ENCODE measurements at regions not wholly inside any gene's neighbourhood (a gene's known extent, or its start where the extent isn't known, plus 50 kb on each side); places are given as distances from the start of the nearest gene placed in this dataset.

- ChIA-PET POLR2A (no interaction called here), CTCF (no interaction called here)
- peaks cover 0 to 3% (median 0%) of the 10 kb centered on the region in 5 experiments for H3K9me3 ChIP-seq (ENCODE audit: control extremely low read depth in 1 of 5, control insufficient read depth in 4 of 5, insufficient read depth in 2 of 5, low read depth in 1 of 5, low read length in 4 of 5)
- DNase-seq = no peak
- no peak overlapping the region for H3K4me3 ChIP-seq (ENCODE audit: control insufficient read depth in 1 of 7, extremely low read depth in 1 of 7, insufficient read depth in 4 of 7, low read depth in 2 of 7, low read length in 6 of 7)
- no peaks in the 10 kb centered on the region for H3K36me3 ChIP-seq (ENCODE audit: control insufficient read depth in 4 of 4, insufficient read depth in 4 of 4, low read length in 3 of 4)
- H3K4me1 ChIP-seq (ENCODE audit: control extremely low read depth in 1 of 4, control insufficient read depth in 4 of 4, insufficient read depth in 4 of 4, low read length in 3 of 4) = no peaks in the 10 kb centered on the region
- peaks cover 0 to 8% (median 0%) of the 10 kb centered on the region in 5 experiments for H3K27me3 ChIP-seq (replicated peaks in 2 of 5; ENCODE audit: control insufficient read depth in 4 of 5, insufficient read depth in 5 of 5, low read length in 4 of 5)
- WGBS (ENCODE audit: insufficient coverage) = 63% methylated on average over 5 of the region's 10 CpGs
- no peak overlapping the region for H3K27ac ChIP-seq (ENCODE audit: insufficient read depth in 1 of 2, low read depth in 1 of 2, low read length in 2 of 2, poor library complexity in 1 of 2, severe bottlenecking in 2 of 2)
Measured at GRCh38 chr1:177779166-177779965, 190.5 kb downstream of the SEC16B start.

GRCh38 chr1:177775924-177776323 is 193.9 kb downstream of the SEC16B start:
- 95% methylated on average over 2 of the region's 4 CpGs for WGBS (ENCODE audit: insufficient coverage)
- peaks cover 0 to 5% (median 0%) of the 10 kb centered on the region in 5 experiments for H3K27me3 ChIP-seq (replicated peaks in 2 of 5; ENCODE audit: control insufficient read depth in 4 of 5, insufficient read depth in 5 of 5, low read length in 4 of 5)
- H3K9me3 ChIP-seq (ENCODE audit: control extremely low read depth in 1 of 5, control insufficient read depth in 4 of 5, insufficient read depth in 2 of 5, low read depth in 1 of 5, low read length in 4 of 5) = peaks cover 0 to 11% (median 2%) of the 10 kb centered on the region in 5 experiments
- no peak overlapping the region for H3K4me3 ChIP-seq (ENCODE audit: control insufficient read depth in 1 of 7, extremely low read depth in 1 of 7, insufficient read depth in 4 of 7, low read depth in 2 of 7, low read length in 6 of 7)
- POLR2A ChIA-PET = no interaction called here
- no peaks in the 10 kb centered on the region for H3K36me3 ChIP-seq (ENCODE audit: control insufficient read depth in 4 of 4, insufficient read depth in 4 of 4, low read length in 3 of 4)
- no peak for DNase-seq
- no peaks in the 10 kb centered on the region for H3K4me1 ChIP-seq (ENCODE audit: control extremely low read depth in 1 of 4, control insufficient read depth in 4 of 4, insufficient read depth in 4 of 4, low read length in 3 of 4)
- H3K27ac ChIP-seq (ENCODE audit: insufficient read depth in 1 of 2, low read depth in 1 of 2, low read length in 2 of 2, poor library complexity in 1 of 2, severe bottlenecking in 2 of 2) = no peak overlapping the region
- CTCF ChIA-PET = no interaction called here

- Histone ChIP-seq H3K4me1 (ENCODE audit: control extremely low read depth in 1 of 4, control insufficient read depth in 4 of 4, insufficient read depth in 4 of 4, low read length in 3 of 4) (no peaks in the 10 kb centered on the region), H3K27ac (ENCODE audit: insufficient read depth in 1 of 2, low read depth in 1 of 2, low read length in 2 of 2, poor library complexity in 1 of 2, severe bottlenecking in 2 of 2) (no peak overlapping the region), H3K9me3 (ENCODE audit: control extremely low read depth in 1 of 5, control insufficient read depth in 4 of 5, insufficient read depth in 2 of 5, low read depth in 1 of 5, low read length in 4 of 5) (peaks cover 0 to 11% (median 2%) of the 10 kb centered on the region in 5 experiments), H3K36me3 (ENCODE audit: control insufficient read depth in 4 of 4, insufficient read depth in 4 of 4, low read length in 3 of 4) (no peaks in the 10 kb centered on the region), H3K4me3 (ENCODE audit: control insufficient read depth in 1 of 7, extremely low read depth in 1 of 7, insufficient read depth in 4 of 7, low read depth in 2 of 7, low read length in 6 of 7) (no peak overlapping the region), H3K27me3 (replicated peaks in 2 of 5; ENCODE audit: control insufficient read depth in 4 of 5, insufficient read depth in 5 of 5, low read length in 4 of 5) (no peaks in the 10 kb centered on the region)
- ChIA-PET POLR2A (interaction anchor here (0.6 kb wide), 1 partner anchor 155 kb away, joined by 3 read pairs; no protein-coding TSS in a partner anchor), CTCF (no interaction called here)
- no peak for DNase-seq
- no CpG with 5 or more reads among the region's 3 CpGs for whole genome bisulfite sequencing (ENCODE audit: insufficient coverage)
Measured at GRCh38 chr1:177772386-177772960, 197.4 kb downstream of the SEC16B start.

- Histone ChIP-seq H3K36me3 (ENCODE audit: control insufficient read depth in 4 of 4, insufficient read depth in 4 of 4, low read length in 3 of 4) (no peaks in the 10 kb centered on the region), H3K27ac (ENCODE audit: insufficient read depth in 1 of 2, low read depth in 1 of 2, low read length in 2 of 2, poor library complexity in 1 of 2, severe bottlenecking in 2 of 2) (no peak overlapping the region), H3K9me3 (ENCODE audit: control extremely low read depth in 1 of 5, control insufficient read depth in 4 of 5, insufficient read depth in 2 of 5, low read depth in 1 of 5, low read length in 4 of 5) (peaks cover 0 to 11% (median 2%) of the 10 kb centered on the region in 5 experiments), H3K27me3 (replicated peaks in 2 of 5; ENCODE audit: control insufficient read depth in 4 of 5, insufficient read depth in 5 of 5, low read length in 4 of 5) (no peaks in the 10 kb centered on the region), H3K4me3 (ENCODE audit: control insufficient read depth in 1 of 7, extremely low read depth in 1 of 7, insufficient read depth in 4 of 7, low read depth in 2 of 7, low read length in 6 of 7) (no peak overlapping the region), H3K4me1 (ENCODE audit: control extremely low read depth in 1 of 4, control insufficient read depth in 4 of 4, insufficient read depth in 4 of 4, low read length in 3 of 4) (no peaks in the 10 kb centered on the region)
- POLR2A ChIA-PET = no interaction called here
- WGBS (ENCODE audit: insufficient coverage) = 80% methylated on average over 2 of the region's 2 CpGs
- no peak for DNase-seq
- CTCF ChIA-PET = no interaction called here
Measured at GRCh38 chr1:177771688-177772087, 198.2 kb downstream of the SEC16B start.

DNA sequence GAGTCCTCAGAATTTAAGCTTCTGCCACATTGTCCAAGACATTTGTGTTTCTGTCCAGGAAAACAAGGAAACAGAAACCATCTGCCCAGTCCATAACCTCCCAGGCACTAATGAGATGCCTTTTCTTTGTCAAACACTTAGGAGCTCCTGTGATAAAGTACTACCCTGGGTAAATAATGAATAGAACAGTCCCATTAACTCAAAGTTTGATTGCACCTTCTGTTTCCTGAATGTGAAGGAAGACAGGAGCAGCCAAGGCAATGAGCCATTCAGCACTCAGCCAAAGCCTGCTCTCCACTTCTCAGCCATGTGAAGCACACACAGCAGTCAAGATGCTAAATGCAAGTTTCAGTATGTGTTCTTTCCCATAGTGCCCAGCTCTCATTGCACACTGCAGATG is 199.8 kb downstream of the SEC16B start:
- Histone ChIP-seq H3K27ac (ENCODE audit: insufficient read depth in 1 of 2, low read depth in 1 of 2, low read length in 2 of 2, poor library complexity in 1 of 2, severe bottlenecking in 2 of 2) (no peak overlapping the region), H3K4me1 (ENCODE audit: control extremely low read depth in 1 of 4, control insufficient read depth in 4 of 4, insufficient read depth in 4 of 4, low read length in 3 of 4) (no peaks in the 10 kb centered on the region), H3K4me3 (ENCODE audit: control insufficient read depth in 1 of 7, extremely low read depth in 1 of 7, insufficient read depth in 4 of 7, low read depth in 2 of 7, low read length in 6 of 7) (no peak overlapping the region), H3K9me3 (ENCODE audit: control extremely low read depth in 1 of 5, control insufficient read depth in 4 of 5, insufficient read depth in 2 of 5, low read depth in 1 of 5, low read length in 4 of 5) (peaks cover 0 to 11% (median 2%) of the 10 kb centered on the region in 5 experiments), H3K27me3 (replicated peaks in 2 of 5; ENCODE audit: control insufficient read depth in 4 of 5, insufficient read depth in 5 of 5, low read length in 4 of 5) (no peaks in the 10 kb centered on the region), H3K36me3 (ENCODE audit: control insufficient read depth in 4 of 4, insufficient read depth in 4 of 4, low read length in 3 of 4) (no peaks in the 10 kb centered on the region)
- ChIA-PET CTCF (no interaction called here), POLR2A (no interaction called here)
- no peak for DNase-seq

DNA sequence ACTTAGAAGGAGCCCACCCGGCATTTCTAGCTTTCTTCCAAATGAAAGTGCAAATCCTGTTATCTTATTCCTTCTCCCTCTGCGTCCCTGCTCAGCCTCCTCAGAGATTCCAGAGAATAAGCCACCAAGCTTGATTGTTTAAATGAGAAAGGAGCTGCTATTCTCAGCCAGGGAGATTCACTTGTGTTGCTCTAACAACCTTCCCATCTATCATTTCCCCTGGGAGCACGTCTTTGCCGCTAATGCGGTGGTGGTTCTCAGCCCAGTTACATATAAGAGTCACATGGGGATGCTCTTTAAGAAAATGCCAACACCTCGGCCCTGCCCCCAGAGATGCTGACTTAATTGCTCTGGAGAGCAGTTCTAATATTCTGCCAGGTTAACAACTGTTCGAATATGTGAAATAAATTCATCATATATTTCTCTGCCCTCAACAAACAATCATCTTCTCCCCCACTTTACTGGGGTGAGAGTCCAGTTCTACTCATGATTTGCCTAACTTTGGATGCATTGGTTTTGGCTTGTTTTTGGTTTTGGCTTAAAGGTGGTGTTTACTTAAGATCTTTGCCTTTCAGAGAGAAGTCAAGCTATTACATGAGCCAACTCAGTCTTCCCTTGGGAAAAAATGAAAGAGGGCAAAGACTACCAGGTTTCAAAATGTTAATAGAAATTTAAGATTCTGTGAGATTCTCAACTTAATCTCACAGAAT is 213.9 kb downstream of the SEC16B start:
- Histone ChIP-seq H3K4me3 (ENCODE audit: control insufficient read depth in 1 of 7, extremely low read depth in 1 of 7, insufficient read depth in 4 of 7, low read depth in 2 of 7, low read length in 6 of 7) (no peak overlapping the region), H3K9me3 (ENCODE audit: control extremely low read depth in 1 of 5, control insufficient read depth in 4 of 5, insufficient read depth in 2 of 5, low read depth in 1 of 5, low read length in 4 of 5) (no peaks in the 10 kb centered on the region), H3K4me1 (ENCODE audit: control extremely low read depth in 1 of 4, control insufficient read depth in 4 of 4, insufficient read depth in 4 of 4, low read length in 3 of 4) (no peaks in the 10 kb centered on the region), H3K27me3 (replicated peaks in 2 of 5; ENCODE audit: control insufficient read depth in 4 of 5, insufficient read depth in 5 of 5, low read length in 4 of 5) (peaks cover 0 to 2% (median 0%) of the 10 kb centered on the region in 5 experiments), H3K27ac (ENCODE audit: insufficient read depth in 1 of 2, low read depth in 1 of 2, low read length in 2 of 2, poor library complexity in 1 of 2, severe bottlenecking in 2 of 2) (no peak overlapping the region), H3K36me3 (ENCODE audit: control insufficient read depth in 4 of 4, insufficient read depth in 4 of 4, low read length in 3 of 4) (no peaks in the 10 kb centered on the region)
- POLR2A ChIA-PET = no interaction called here
- DNase-seq = no peak
- CTCF ChIA-PET = no interaction called here
- WGBS (ENCODE audit: insufficient coverage) = 53% methylated on average over 5 of the region's 7 CpGs

GRCh38 chr1:177754603-177755002 is 215.3 kb downstream of the SEC16B start:
- ChIA-PET CTCF (no interaction called here), POLR2A (no interaction called here)
- DNase-seq = no peak
- Histone ChIP-seq H3K27ac (ENCODE audit: insufficient read depth in 1 of 2, low read depth in 1 of 2, low read length in 2 of 2, poor library complexity in 1 of 2, severe bottlenecking in 2 of 2) (no peak overlapping the region), H3K4me3 (ENCODE audit: control insufficient read depth in 1 of 7, extremely low read depth in 1 of 7, insufficient read depth in 4 of 7, low read depth in 2 of 7, low read length in 6 of 7) (no peak overlapping the region), H3K9me3 (ENCODE audit: control extremely low read depth in 1 of 5, control insufficient read depth in 4 of 5, insufficient read depth in 2 of 5, low read depth in 1 of 5, low read length in 4 of 5) (no peaks in the 10 kb centered on the region), H3K4me1 (ENCODE audit: control extremely low read depth in 1 of 4, control insufficient read depth in 4 of 4, insufficient read depth in 4 of 4, low read length in 3 of 4) (no peaks in the 10 kb centered on the region), H3K27me3 (replicated peaks in 2 of 5; ENCODE audit: control insufficient read depth in 4 of 5, insufficient read depth in 5 of 5, low read length in 4 of 5) (peaks cover 0 to 2% (median 0%) of the 10 kb centered on the region in 5 experiments), H3K36me3 (ENCODE audit: control insufficient read depth in 4 of 4, insufficient read depth in 4 of 4, low read length in 3 of 4) (no peaks in the 10 kb centered on the region)
- WGBS (ENCODE audit: insufficient coverage) = 41% methylated on average over 2 of the region's 2 CpGs

Data from common myeloid progenitor, CD34-positive (primary cell).